ENCODE measurements at regions not wholly inside any gene's neighbourhood (a gene's known extent, or its start where the extent isn't known, plus 50 kb on each side); places are given as distances from the start of the nearest gene placed in this dataset.

GRCh38 chr16:50944033-50944432, 202.1 kb downstream of the CYLD start:
- no peak overlapping the region for H3K4me2 ChIP-seq (ENCODE audit: insufficient read depth, low read length)
- no peaks in the 10 kb centered on the region for H3K4me1 ChIP-seq (ENCODE audit: control insufficient read depth, extremely low read depth, insufficient read depth, low read length)
- ChIA-PET POLR2A (no interaction called here), CTCF (no interaction called here)
- H3K4me3 ChIP-seq (replicated peaks in 1 of 3; ENCODE audit: insufficient read depth in 1 of 3, low read depth in 1 of 3, low read length in 3 of 3) = no peak overlapping the region
- no peak overlapping the region for H2AFZ ChIP-seq (ENCODE audit: low read depth, low read length)
- FAIRE-seq = no peak
- BruUV-seq (replicated peaks) = no TSS peak
- H4K20me1 ChIP-seq (replicated peaks; ENCODE audit: control insufficient read depth, extremely low read depth, insufficient read depth, low read length) = no peaks in the 10 kb centered on the region
- H3K9me3 ChIP-seq (replicated peaks; ENCODE audit: control insufficient read depth, insufficient read depth, low read length) = peaks cover 4% of the 10 kb centered on the region
- intact Hi-C loops (cut with micrococcal nuclease) = no loop called here
- no peak overlapping the region for H3K9ac ChIP-seq (replicated peaks; ENCODE audit: extremely low read depth, insufficient read depth, low read length)
- no peaks in the 10 kb centered on the region for H3K79me2 ChIP-seq (ENCODE audit: control insufficient read depth, insufficient read depth, low read length)
- H3K9me1 ChIP-seq (replicated peaks; ENCODE audit: control insufficient read depth, extremely low read depth, insufficient read depth, low read length) = no peaks in the 10 kb centered on the region
- H3K27me3 ChIP-seq (ENCODE audit: control insufficient read depth in 2 of 2, insufficient read depth in 2 of 2, low read length in 2 of 2) = no peaks in the 10 kb centered on the region
- TF ChIP-seq GATA2 (IDR thresholded peaks at IDR 0.05; ENCODE audit: insufficient read depth, insufficient read length, low read depth, low read length) (no peak), FOS (IDR thresholded peaks at IDR 0.05; ENCODE audit: borderline replicate concordance, insufficient read depth, low read length) (no peak), POLR2A (IDR thresholded peaks at IDR 0.05; ENCODE audit: low read depth, low read length) (no peak), MYC (IDR thresholded peaks at IDR 0.05; ENCODE audit: low read depth, low read length) (no peak), POLR2AphosphoS5 (IDR thresholded peaks at IDR 0.05; ENCODE audit: insufficient read depth, low read depth, low read length) (no peak), EZH2 (IDR thresholded peaks at IDR 0.05; ENCODE audit: borderline replicate concordance, low read depth, low read length, severe bottlenecking) (no peak), CTCF (IDR thresholded peaks at IDR 0.05; ENCODE audit: extremely low read depth in 1 of 2, insufficient read depth in 1 of 2, low read depth in 1 of 2, low read length in 2 of 2) (no peak), MAX (IDR thresholded peaks at IDR 0.05; ENCODE audit: insufficient read depth, insufficient read length) (no peak)
- no peaks in the 10 kb centered on the region for H3K36me3 ChIP-seq (ENCODE audit: control insufficient read depth in 2 of 2, extremely low read depth in 1 of 2, insufficient read depth in 2 of 2, low read length in 2 of 2)
- dilution Hi-C loops (cut with MboI; ENCODE audit: extremely low pct_ligation_motif_present, low sequenced_read_pairs) = no loop called here
- DNase-seq (ENCODE audit: low read depth, low spot score) = no peak
- no peak overlapping the region for H3K27ac ChIP-seq (ENCODE audit: insufficient read depth, low read depth, low read length)

Measured in endothelial cell of umbilical vein (primary cell).